ENCODE measurements at regions not wholly inside any gene's neighbourhood (a gene's known extent, or its start where the extent isn't known, plus 50 kb on each side); places are given as distances from the start of the nearest gene placed in this dataset.

GRCh38 chr6:6972456-6972855 is 135.3 kb upstream of the RREB1 start:
- TF ChIP-seq, protein P1, sequence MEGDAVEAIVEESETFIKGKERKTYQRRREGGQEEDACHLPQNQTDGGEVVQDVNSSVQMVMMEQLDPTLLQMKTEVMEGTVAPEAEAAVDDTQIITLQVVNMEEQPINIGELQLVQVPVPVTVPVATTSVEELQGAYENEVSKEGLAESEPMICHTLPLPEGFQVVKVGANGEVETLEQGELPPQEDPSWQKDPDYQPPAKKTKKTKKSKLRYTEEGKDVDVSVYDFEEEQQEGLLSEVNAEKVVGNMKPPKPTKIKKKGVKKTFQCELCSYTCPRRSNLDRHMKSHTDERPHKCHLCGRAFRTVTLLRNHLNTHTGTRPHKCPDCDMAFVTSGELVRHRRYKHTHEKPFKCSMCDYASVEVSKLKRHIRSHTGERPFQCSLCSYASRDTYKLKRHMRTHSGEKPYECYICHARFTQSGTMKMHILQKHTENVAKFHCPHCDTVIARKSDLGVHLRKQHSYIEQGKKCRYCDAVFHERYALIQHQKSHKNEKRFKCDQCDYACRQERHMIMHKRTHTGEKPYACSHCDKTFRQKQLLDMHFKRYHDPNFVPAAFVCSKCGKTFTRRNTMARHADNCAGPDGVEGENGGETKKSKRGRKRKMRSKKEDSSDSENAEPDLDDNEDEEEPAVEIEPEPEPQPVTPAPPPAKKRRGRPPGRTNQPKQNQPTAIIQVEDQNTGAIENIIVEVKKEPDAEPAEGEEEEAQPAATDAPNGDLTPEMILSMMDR (IDR thresholded peaks at IDR 0.05), result no peak
- no peak for TF ChIP-seq POLR2A (IDR thresholded peaks at IDR 0.05)

All from uterus (tissue), 2 donors.